GM21360 (cell line): ENCODE measurements at regions not wholly inside any gene's neighbourhood (a gene's known extent, or its start where the extent isn't known, plus 50 kb on each side); places are given as distances from the start of the nearest gene placed in this dataset.

Source experiments
- ATAC-seq: cut with Tn5 transposase; IDR thresholded peaks from one replicate; pipeline ENCODE4 v1.9.1; 2021; ENCODE audit warnings: mild to moderate bottlenecking, moderate library complexity; ENCODE audit not compliant: unreplicated experiment

- no peak for ATAC-seq
Measured at GRCh38 chr6:170232186-170233002, 58.5 kb downstream of the DLL1 start.

- ATAC-seq: no peak
Measured at GRCh38 chr6:170231293-170232185, 59.3 kb downstream of the DLL1 start.

GRCh38 chr6:170230520-170231292 is 60.2 kb downstream of the DLL1 start:
- no peak for ATAC-seq

GRCh38 chr6:170229851-170230519 is 60.9 kb downstream of the DLL1 start:
- no peak for ATAC-seq

GRCh38 chr6:170229396-170229795 is 61.5 kb downstream of the DLL1 start:
- no peak for ATAC-seq

GRCh38 chr6:170228946-170229310 is 62.0 kb downstream of the DLL1 start:
- ATAC-seq: no peak

- no peak for ATAC-seq
Measured at GRCh38 chr6:170227996-170228945, 62.6 kb downstream of the DLL1 start.

GRCh38 chr6:170227521-170227983 is 63.3 kb downstream of the DLL1 start:
- ATAC-seq: no peak

GRCh38 chr6:170226647-170227046 is 64.2 kb downstream of the DLL1 start:
- no peak for ATAC-seq

GRCh38 chr6:170225852-170226417 is 64.9 kb downstream of the DLL1 start:
- no peak for ATAC-seq

GRCh38 chr6:170224694-170225660 is 65.9 kb downstream of the DLL1 start:
- ATAC-seq: no peak

- no peak for ATAC-seq
Measured at GRCh38 chr6:170223718-170224693, 66.9 kb downstream of the DLL1 start.

GRCh38 chr6:170222498-170223471 is 68.1 kb downstream of the DLL1 start:
- ATAC-seq: no peak

GRCh38 chr6:170221753-170222400 is 69.0 kb downstream of the DLL1 start:
- no peak for ATAC-seq
